GM12878 (cell line): ENCODE measurements at regions not wholly inside any gene's neighbourhood (a gene's known extent, or its start where the extent isn't known, plus 50 kb on each side); places are given as distances from the start of the nearest gene placed in this dataset.
"Not testable (repeated sequence)": the region's sequence is repeated elsewhere in the genome, so short reads cannot be mapped to it uniquely, and the experiment has no call there.

Experiments used
- ATAC-seq: fragments of 200-7000 bp; cut with Tn5 transposase; 3 replicates; pipeline ENCODE4 v1.9.1; 2020; ENCODE audit warnings: mild to moderate bottlenecking, moderate library complexity
- BruUV-seq: library from RNA; stranded (reverse); fragments of 400-500 nt; replicated peaks from 2 replicates; lab custom pipeline; 2021; lab: Mats Ljungman, UMichigan
- CTCF ChIA-PET: fragments of 300-600 bp; sonication (Branson Sonifier 250); formaldehyde crosslinking; extraction: SDS; loops from one replicate; lab custom pipeline; 2021; ENCODE audit warnings: inconsistent platforms; lab: Yijun Ruan, JAX
- POLR2A ChIA-PET: fragments of 350-600 bp; formaldehyde crosslinking; extraction: SDS; loops from one replicate; lab custom pipeline; 2021; ENCODE audit warnings: inconsistent platforms; lab: Charles Lee
- RAD21 ChIA-PET: fragments of 300-600 bp; sonication (Branson Sonifier 250); formaldehyde crosslinking; loops from one replicate; lab custom pipeline; 2023; ENCODE audit warnings: antibody characterized with exemption; ENCODE audit not compliant: unreplicated experiment; lab: Charles Lee
- SMC1A ChIA-PET: fragments of 300-600 bp; sonication (Branson Sonifier 250); formaldehyde crosslinking; loops from one replicate; lab custom pipeline; 2023; ENCODE audit not compliant: unreplicated experiment, uncharacterized antibody; lab: Charles Lee
- DNase-seq: peaks from one replicate; pipeline ENCODE4 v3.0.0-alpha.2; 2011; ENCODE audit warnings: low read depth, low spot score
- FAIRE-seq: peaks from 3 replicates; lab custom pipeline; 2011; peaks lifted over from hg19 to GRCh38; lab: Jason Lieb, UNC
- H2AFZ ChIP-seq: 2 replicates; pipeline ENCODE4 v1.6.0; 2011; ENCODE audit warnings: low read depth, low read length, control low read depth; ENCODE audit not compliant: control insufficient read depth
- H3K27ac ChIP-seq: 2 replicates; pipeline ENCODE4 v1.5.1; 2011; ENCODE audit warnings: control low read depth; ENCODE audit not compliant: control insufficient read depth, insufficient read depth
- H3K27me3 ChIP-seq, 2 experiments: replicated peaks in 1 of 2; 2 replicates each; pipeline versions ENCODE4 v1.6.0 to v1.6.1; 2011; ENCODE audit warnings: low read length in 1 of 2; ENCODE audit not compliant: control insufficient read depth in 2 of 2, insufficient read depth in 2 of 2
- H3K36me3 ChIP-seq, 2 experiments: 2 replicates each; pipeline ENCODE4 v1.5.1; 2011; ENCODE audit warnings: low read length in 1 of 2; ENCODE audit not compliant: control insufficient read depth in 2 of 2, insufficient read depth in 2 of 2
- H3K4me1 ChIP-seq: 2 replicates; pipeline ENCODE4 v1.6.1; 2011; ENCODE audit warnings: mild to moderate bottlenecking, low read length, moderate library complexity, mixed read lengths; ENCODE audit not compliant: control insufficient read depth, insufficient read depth
- H3K4me2 ChIP-seq: 2 replicates; pipeline ENCODE4 v1.6.0; 2011; ENCODE audit warnings: control low read depth; ENCODE audit not compliant: control insufficient read depth, insufficient read depth
- H3K4me3 ChIP-seq: fragments of 200-600 bp; sonication (generic); 2 replicates; pipeline ENCODE4 v1.5.1; 2016
- H3K79me2 ChIP-seq: 2 replicates; pipeline ENCODE4 v1.6.0; 2011; ENCODE audit warnings: low read length; ENCODE audit not compliant: control insufficient read depth, insufficient read depth
- H3K9ac ChIP-seq: 2 replicates; pipeline ENCODE4 v1.8.0; 2011; ENCODE audit warnings: low read length, control low read depth, mixed read lengths; ENCODE audit not compliant: control insufficient read depth, insufficient read depth
- H3K9me3 ChIP-seq: replicated peaks from 3 replicates; pipeline ENCODE4 v1.5.1; 2011; ENCODE audit warnings: mild to moderate bottlenecking, low read length; ENCODE audit not compliant: control insufficient read depth, insufficient read depth
- H4K20me1 ChIP-seq: 2 replicates; pipeline ENCODE4 v1.6.0; 2011; ENCODE audit not compliant: control insufficient read depth, insufficient read depth
- WGBS: methylation state at CpG from one replicate; pipeline ENCODE4 v1.1.6; 2016; ENCODE audit warnings: low lambda C conversion rate; ENCODE audit not compliant: insufficient replicate concordance, insufficient coverage; ENCODE audit errors: missing lambda C conversion rate; 5-methylcytosine and 5-hydroxymethylcytosine counted together
- in situ Hi-C: fragments of 300-500 bp; cut with MboI; formaldehyde crosslinking; loops from 9 replicates; pipeline ENCODE4 v1.14.3; 2018; ENCODE audit warnings: mixed read lengths
- intact Hi-C: fragments of 100-400 bp; cut with micrococcal nuclease; formaldehyde crosslinking; loops from one replicate; pipeline ENCODE4 v1.14.2; 2022; ENCODE audit not compliant: unreplicated experiment

- SMC1A ChIA-PET, H3K4me1 ChIP-seq, DNase-seq, H3K36me3 ChIP-seq, H3K4me2 ChIP-seq, FAIRE-seq, POLR2A ChIA-PET, BruUV-seq, intact Hi-C loops, CTCF ChIA-PET, in situ Hi-C loops, H4K20me1 ChIP-seq, H3K27me3 ChIP-seq, ATAC-seq, H3K4me3 ChIP-seq, H3K9me3 ChIP-seq, RAD21 ChIA-PET, H3K27ac ChIP-seq, H3K9ac ChIP-seq, H3K79me2 ChIP-seq, H2AFZ ChIP-seq: not testable (repeated sequence)
- 0% methylated on average over 2 of the region's 2 CpGs for WGBS
Observed at GRCh38 chr21:28011970-28012369, 980.7 kb downstream of the LTN1 start.

DNA sequence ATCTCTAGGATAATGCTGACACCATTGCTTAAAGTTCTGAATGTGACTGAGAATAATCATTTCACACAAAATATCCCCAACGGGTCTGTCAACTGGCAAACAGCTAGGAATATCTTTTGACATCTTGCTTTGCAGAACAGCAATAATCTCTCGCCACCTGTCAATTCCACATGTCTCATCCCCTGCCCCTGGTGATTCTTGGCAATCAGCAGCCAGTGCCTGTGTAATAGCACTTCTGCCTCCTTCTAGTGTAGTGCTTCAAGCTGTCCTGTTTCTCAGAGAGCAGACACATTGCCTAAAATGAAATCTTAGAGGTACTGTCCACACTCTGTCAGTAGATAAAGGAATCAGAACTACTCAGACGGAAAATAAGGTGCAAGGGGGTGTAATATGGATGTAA is 984.4 kb downstream of the LTN1 start:
- POLR2A ChIA-PET, RAD21 ChIA-PET, in situ Hi-C loops, H3K27me3 ChIP-seq, BruUV-seq, H3K9me3 ChIP-seq, intact Hi-C loops, FAIRE-seq, H3K4me3 ChIP-seq, H4K20me1 ChIP-seq, H3K4me2 ChIP-seq, H3K36me3 ChIP-seq, ATAC-seq, DNase-seq, SMC1A ChIA-PET, H3K27ac ChIP-seq, H3K9ac ChIP-seq, H3K4me1 ChIP-seq, H3K79me2 ChIP-seq, H2AFZ ChIP-seq, CTCF ChIA-PET: not testable (repeated sequence)
- WGBS = 0% methylated on average over 3 of the region's 3 CpGs

DNA sequence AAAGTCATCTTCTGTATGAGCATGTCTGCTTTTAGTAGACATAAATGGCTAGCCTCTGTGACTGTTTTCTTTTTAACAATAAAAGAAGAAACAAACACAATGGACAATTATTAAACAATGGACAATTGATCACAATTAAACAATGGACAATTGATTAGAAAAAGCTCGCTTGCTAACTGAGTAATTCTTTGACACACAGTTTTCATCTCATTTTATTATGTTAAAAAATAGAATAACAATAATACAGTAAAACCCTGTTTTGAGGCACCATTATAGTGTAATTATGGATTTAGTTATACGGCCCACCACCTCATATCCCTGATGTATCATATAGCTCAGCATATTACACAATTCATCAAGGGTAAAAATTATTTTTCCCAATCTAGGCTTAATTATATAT is 989.0 kb downstream of the LTN1 start:
- H4K20me1 ChIP-seq, H3K9me3 ChIP-seq, H3K36me3 ChIP-seq, H3K4me2 ChIP-seq, BruUV-seq, CTCF ChIA-PET, SMC1A ChIA-PET, intact Hi-C loops, H3K4me3 ChIP-seq, H3K79me2 ChIP-seq, in situ Hi-C loops, H3K9ac ChIP-seq, FAIRE-seq, POLR2A ChIA-PET, H3K27me3 ChIP-seq, H2AFZ ChIP-seq, ATAC-seq, DNase-seq, H3K4me1 ChIP-seq, RAD21 ChIA-PET, H3K27ac ChIP-seq: not testable (repeated sequence)
- 30% methylated on average over 2 of the region's 2 CpGs for WGBS

GRCh38 chr21:27996906-27997305 is 995.8 kb downstream of the LTN1 start:
- CTCF ChIA-PET, ATAC-seq, SMC1A ChIA-PET, H3K4me2 ChIP-seq, H3K9me3 ChIP-seq, H3K9ac ChIP-seq, DNase-seq, H3K27ac ChIP-seq, in situ Hi-C loops, H4K20me1 ChIP-seq, FAIRE-seq, H2AFZ ChIP-seq, H3K27me3 ChIP-seq, RAD21 ChIA-PET, H3K4me1 ChIP-seq, H3K36me3 ChIP-seq, POLR2A ChIA-PET, H3K4me3 ChIP-seq, BruUV-seq, H3K79me2 ChIP-seq, intact Hi-C loops: not testable (repeated sequence)
- 25% methylated on average over 4 of the region's 4 CpGs for WGBS
